ENCODE measurements at regions not wholly inside any gene's neighbourhood (a gene's known extent, or its start where the extent isn't known, plus 50 kb on each side); places are given as distances from the start of the nearest gene placed in this dataset.

DNA sequence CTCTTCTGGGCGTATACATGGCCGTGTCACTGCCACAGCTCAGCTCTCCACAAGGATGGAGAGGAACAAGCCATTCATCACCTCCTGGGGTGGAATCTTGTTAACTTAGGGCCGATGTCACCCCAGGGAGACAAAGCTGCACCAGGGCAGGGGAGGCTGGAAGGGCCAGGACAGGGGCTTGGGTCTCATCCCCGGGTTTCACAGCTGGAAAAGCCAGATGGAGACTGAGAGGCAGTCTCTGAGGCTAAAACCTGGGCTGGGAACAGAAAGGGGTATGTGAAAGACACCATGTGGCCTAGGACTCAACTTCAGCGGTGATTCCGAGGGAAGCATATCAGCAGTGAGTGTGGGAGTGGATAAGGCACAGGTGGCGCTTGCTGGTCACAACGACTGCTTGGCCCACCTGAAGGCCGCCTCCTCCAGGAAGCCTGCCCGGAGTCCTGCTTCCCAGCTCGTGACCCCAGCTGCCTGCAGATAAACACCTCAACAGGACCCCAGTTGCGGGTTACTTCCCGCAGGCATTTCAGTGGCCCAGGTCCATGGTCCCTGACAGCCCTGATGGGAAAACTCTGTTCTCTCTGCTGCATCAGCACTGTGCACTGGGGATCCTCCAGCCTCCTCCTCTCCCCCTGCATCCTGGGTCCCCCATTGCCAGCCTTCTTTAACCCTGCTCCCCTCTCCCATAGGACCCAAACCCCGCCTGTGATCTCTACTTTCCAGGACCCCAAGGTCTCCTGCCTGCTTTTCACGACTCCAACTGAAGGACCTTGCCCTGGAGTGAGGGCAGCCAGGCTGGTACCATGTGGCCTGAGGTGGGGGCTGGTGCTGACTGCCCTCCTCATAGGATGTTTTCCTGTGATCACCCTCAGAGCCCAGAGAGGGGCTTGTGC lies 51.7 kb upstream of the FCN1 start:
- no peaks in the 10 kb centered on the region for H3K4me1 ChIP-seq (ENCODE audit: control insufficient read depth, insufficient read depth, low read length)
- no peaks in the 10 kb centered on the region; a peak in 2 of 4 replicates for H3K27me3 ChIP-seq (replicated peaks in 1 of 2; ENCODE audit: control insufficient read depth in 2 of 2, insufficient read depth in 2 of 2, low read length in 1 of 2)
- no peak for ATAC-seq
- no peak for FAIRE-seq
- no TSS peak for BruUV-seq (replicated peaks)
- H3K4me2 ChIP-seq (ENCODE audit: control insufficient read depth, insufficient read depth), result no peak overlapping the region
- H3K4me3 ChIP-seq, result no peak overlapping the region
- SMC1A ChIA-PET (ENCODE audit: uncharacterized antibody, unreplicated experiment), result no interaction called here
- TF ChIP-seq USF1 (IDR thresholded peaks at IDR 0.05; ENCODE audit: borderline replicate concordance, extremely low read length, insufficient read depth, low read depth, low read length) (no peak), ATF3 (IDR thresholded peaks at IDR 0.05; ENCODE audit: borderline replicate concordance, extremely low read depth, low read depth, low read length) (no peak), ATF7 (IDR thresholded peaks at IDR 0.05; ENCODE audit: low read depth) (no peak), PML (IDR thresholded peaks at IDR 0.05; ENCODE audit: low read length) (no peak), POLR2AphosphoS2 (IDR thresholded peaks at IDR 0.05; ENCODE audit: low read depth, low read length) (no peak), EP300 (IDR thresholded peaks at IDR 0.05; ENCODE audit: borderline replicate concordance in 1 of 2, control insufficient read depth in 1 of 2, low read depth in 2 of 2, low read length in 2 of 2) (no peak), TBL1XR1 (IDR thresholded peaks at IDR 0.05; ENCODE audit: low read depth, low read length) (no peak), POLR2A (IDR thresholded peaks at IDR 0.05; ENCODE audit: low read depth, low read length) (no peak), BHLHE40 (IDR thresholded peaks at IDR 0.05; ENCODE audit: borderline replicate concordance in 1 of 2, low read depth in 2 of 2, low read length in 1 of 2) (no peak), BCL11A (IDR thresholded peaks at IDR 0.05; ENCODE audit: low read depth, low read length) (no peak), SREBF2 (IDR thresholded peaks at IDR 0.05; ENCODE audit: low read length) (no peak), RB1 (IDR thresholded peaks at IDR 0.05; ENCODE audit: borderline replicate concordance) (no peak)
- no peaks in the 10 kb centered on the region for H3K36me3 ChIP-seq (ENCODE audit: control insufficient read depth in 2 of 2, insufficient read depth in 2 of 2, low read length in 1 of 2)
- WGBS (ENCODE audit: insufficient coverage, insufficient replicate concordance, low lambda C conversion rate, missing lambda C conversion rate), result 41% methylated on average over 15 of the region's 15 CpGs
- H3K27ac ChIP-seq (ENCODE audit: control insufficient read depth, insufficient read depth), result no peak overlapping the region
- H3K79me2 ChIP-seq (ENCODE audit: control insufficient read depth, insufficient read depth, low read length), result no peaks in the 10 kb centered on the region
- no peak overlapping the region for H3K9ac ChIP-seq (ENCODE audit: control insufficient read depth, insufficient read depth, low read length)
- in situ Hi-C loops (cut with MboI), result no loop called here
- H3K9me3 ChIP-seq (replicated peaks; ENCODE audit: control insufficient read depth, insufficient read depth, low read length), result no peaks in the 10 kb centered on the region
- intact Hi-C loops (cut with micrococcal nuclease; ENCODE audit: unreplicated experiment), result no loop called here
- RAD21 ChIA-PET (ENCODE audit: unreplicated experiment), result no interaction called here
- no peak for DNase-seq (ENCODE audit: low read depth, low spot score)
- no peaks in the 10 kb centered on the region for H4K20me1 ChIP-seq (ENCODE audit: control insufficient read depth, insufficient read depth)
- CTCF ChIA-PET, result no interaction called here
- POLR2A ChIA-PET, result no interaction called here
- H2AFZ ChIP-seq (ENCODE audit: control insufficient read depth, low read depth, low read length), result no peak overlapping the region
